KMS-11 (cell line): ENCODE measurements at regions not wholly inside any gene's neighbourhood (a gene's known extent, or its start where the extent isn't known, plus 50 kb on each side); places are given as distances from the start of the nearest gene placed in this dataset.

ENCODE experiments used
- H2AFZ ChIP-seq: fragments of 200-600 bp; sonication (generic); 2 replicates; pipeline ENCODE4 v1.6.1; 2016; ENCODE audit warnings: antibody characterized with exemption, mixed run types, low read depth
- H3K27ac ChIP-seq: fragments of 200-600 bp; sonication (generic); 2 replicates; pipeline ENCODE4 v1.6.1; 2016; ENCODE audit warnings: mild to moderate bottlenecking, mixed run types
- H3K27me3 ChIP-seq: fragments of 200-600 bp; sonication (generic); 2 replicates; pipeline ENCODE4 v1.6.1; 2017; ENCODE audit warnings: mild to moderate bottlenecking, low read depth, mixed run types, moderate library complexity; ENCODE audit not compliant: insufficient read depth
- H3K36me3 ChIP-seq: fragments of 200-600 bp; sonication (generic); 2 replicates; pipeline ENCODE4 v1.6.1; 2017; ENCODE audit warnings: mild to moderate bottlenecking, mixed run types; ENCODE audit not compliant: insufficient read depth
- H3K4me1 ChIP-seq: fragments of 200-600 bp; sonication (generic); 2 replicates; pipeline ENCODE4 v1.6.1; 2016; ENCODE audit warnings: mild to moderate bottlenecking, low read depth, mixed run types; ENCODE audit not compliant: poor library complexity, severe bottlenecking
- H3K4me2 ChIP-seq: fragments of 200-600 bp; sonication (generic); 2 replicates; pipeline ENCODE4 v1.7.0; 2016; ENCODE audit warnings: mild to moderate bottlenecking, mixed run types
- H3K4me3 ChIP-seq: fragments of 200-600 bp; sonication (generic); IDR thresholded peaks from 2 replicates; pipeline ENCODE4 v1.6.1; 2017; ENCODE audit warnings: low read depth, low read length, mixed read lengths; ENCODE audit not compliant: insufficient read depth
- H3K79me2 ChIP-seq: fragments of 200-600 bp; sonication (generic); 2 replicates; pipeline ENCODE4 v1.6.1; 2016; ENCODE audit warnings: low read depth, mixed run types; ENCODE audit not compliant: insufficient read depth
- H3K9ac ChIP-seq: fragments of 200-600 bp; sonication (generic); 2 replicates; pipeline ENCODE4 v1.6.1; 2016; ENCODE audit warnings: mild to moderate bottlenecking, mixed run types
- H4K20me1 ChIP-seq: fragments of 200-600 bp; sonication (generic); 2 replicates; pipeline ENCODE4 v1.6.1; 2016; ENCODE audit warnings: mild to moderate bottlenecking, mixed run types; ENCODE audit not compliant: insufficient read depth
- TF ChIP-seq, protein P1 (sequence below): fragments of 200-600 bp; sonication (generic); conservative IDR thresholded peaks from 2 replicates; pipeline ENCODE4 v1.6.1; 2017; ENCODE audit warnings: low read depth, mild to moderate bottlenecking, antibody characterized with exemption, low read length, moderate library complexity, mixed read lengths

DNA sequence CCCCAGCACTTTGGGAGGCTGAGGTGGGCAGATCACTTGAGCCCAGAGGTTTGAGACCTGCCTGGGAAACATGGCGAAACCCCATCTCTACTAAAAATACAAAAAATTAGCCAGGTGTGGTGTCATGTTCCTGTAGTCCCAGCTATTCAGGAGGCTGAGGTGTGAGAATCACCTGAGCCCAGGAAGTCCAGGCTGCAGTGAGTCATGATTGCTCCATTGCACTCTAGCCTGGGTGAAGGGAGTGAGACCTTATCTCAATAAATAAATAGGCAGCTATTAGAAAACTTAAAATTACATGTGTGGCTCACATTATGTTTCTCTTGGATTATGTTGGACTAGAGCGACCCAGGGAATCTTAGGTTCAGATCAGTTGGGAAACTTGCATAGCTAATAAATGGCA is 69.7 kb downstream of the RPLP1 start:
- H3K4me2 ChIP-seq: no peak overlapping the region
- H3K9ac ChIP-seq: no peak overlapping the region
- H3K36me3 ChIP-seq: no peaks in the 10 kb centered on the region
- TF ChIP-seq, protein P1, sequence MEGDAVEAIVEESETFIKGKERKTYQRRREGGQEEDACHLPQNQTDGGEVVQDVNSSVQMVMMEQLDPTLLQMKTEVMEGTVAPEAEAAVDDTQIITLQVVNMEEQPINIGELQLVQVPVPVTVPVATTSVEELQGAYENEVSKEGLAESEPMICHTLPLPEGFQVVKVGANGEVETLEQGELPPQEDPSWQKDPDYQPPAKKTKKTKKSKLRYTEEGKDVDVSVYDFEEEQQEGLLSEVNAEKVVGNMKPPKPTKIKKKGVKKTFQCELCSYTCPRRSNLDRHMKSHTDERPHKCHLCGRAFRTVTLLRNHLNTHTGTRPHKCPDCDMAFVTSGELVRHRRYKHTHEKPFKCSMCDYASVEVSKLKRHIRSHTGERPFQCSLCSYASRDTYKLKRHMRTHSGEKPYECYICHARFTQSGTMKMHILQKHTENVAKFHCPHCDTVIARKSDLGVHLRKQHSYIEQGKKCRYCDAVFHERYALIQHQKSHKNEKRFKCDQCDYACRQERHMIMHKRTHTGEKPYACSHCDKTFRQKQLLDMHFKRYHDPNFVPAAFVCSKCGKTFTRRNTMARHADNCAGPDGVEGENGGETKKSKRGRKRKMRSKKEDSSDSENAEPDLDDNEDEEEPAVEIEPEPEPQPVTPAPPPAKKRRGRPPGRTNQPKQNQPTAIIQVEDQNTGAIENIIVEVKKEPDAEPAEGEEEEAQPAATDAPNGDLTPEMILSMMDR: no peak
- H3K27ac ChIP-seq: no peak overlapping the region
- H2AFZ ChIP-seq: no peak overlapping the region
- no peaks in the 10 kb centered on the region for H3K27me3 ChIP-seq
- H3K4me1 ChIP-seq: no peaks in the 10 kb centered on the region
- no peaks in the 10 kb centered on the region for H3K79me2 ChIP-seq
- H4K20me1 ChIP-seq: no peaks in the 10 kb centered on the region
- no peak overlapping the region for H3K4me3 ChIP-seq

DNA sequence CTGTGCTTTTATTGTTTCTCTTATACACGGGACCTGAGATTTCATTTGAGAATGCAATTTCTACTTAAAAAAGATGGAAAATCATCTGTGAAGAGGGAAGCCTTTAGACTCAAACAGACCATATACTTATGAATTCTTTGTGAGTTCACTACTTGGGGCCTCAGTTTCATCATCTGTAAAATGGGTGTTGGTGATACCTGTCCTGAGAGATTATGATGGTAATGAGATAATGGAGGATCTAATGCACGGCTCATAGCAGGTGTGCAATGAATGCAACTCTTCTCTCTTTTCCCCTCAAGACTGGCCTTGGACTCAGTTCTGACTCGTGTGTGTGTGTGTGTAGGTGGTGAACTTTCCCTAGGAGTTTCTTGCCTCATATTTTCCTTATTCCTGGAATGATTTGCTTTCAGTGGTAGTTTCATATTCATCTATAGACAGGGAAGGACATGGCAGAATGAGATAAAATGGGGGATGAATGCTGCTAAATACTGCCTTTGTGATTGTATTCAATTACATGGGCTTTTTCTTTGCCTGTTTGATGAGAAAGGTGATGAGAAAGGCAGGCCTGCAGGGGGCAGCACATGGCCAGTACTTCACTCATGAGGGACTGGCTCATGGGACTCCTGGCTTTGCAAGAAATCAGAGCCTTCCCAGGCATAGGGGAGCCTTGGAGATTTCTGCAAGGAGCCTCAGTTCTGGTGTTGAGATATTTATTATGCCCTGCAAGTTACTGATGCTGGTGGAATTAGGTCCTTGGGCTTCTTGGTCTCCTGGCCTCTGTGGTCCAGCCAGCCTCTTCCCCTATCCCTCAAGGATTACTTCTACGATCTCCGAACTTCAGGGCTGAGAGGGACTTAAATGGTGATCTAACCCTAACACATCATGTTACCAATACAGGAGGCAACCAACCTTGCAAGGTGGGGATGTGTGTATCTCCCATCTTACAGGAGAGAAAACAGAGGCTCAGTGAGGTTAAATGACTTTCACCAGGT is 70.7 kb downstream of the RPLP1 start:
- H3K36me3 ChIP-seq: no peaks in the 10 kb centered on the region
- H3K4me1 ChIP-seq: no peaks in the 10 kb centered on the region
- TF ChIP-seq, protein P1: peak; percentile 82
- no peak overlapping the region for H3K27ac ChIP-seq
- H3K4me2 ChIP-seq: no peak overlapping the region
- no peak overlapping the region for H3K9ac ChIP-seq
- no peak overlapping the region for H2AFZ ChIP-seq
- no peaks in the 10 kb centered on the region for H4K20me1 ChIP-seq
- no peaks in the 10 kb centered on the region for H3K27me3 ChIP-seq
- no peaks in the 10 kb centered on the region for H3K79me2 ChIP-seq
- H3K4me3 ChIP-seq: no peak overlapping the region

DNA sequence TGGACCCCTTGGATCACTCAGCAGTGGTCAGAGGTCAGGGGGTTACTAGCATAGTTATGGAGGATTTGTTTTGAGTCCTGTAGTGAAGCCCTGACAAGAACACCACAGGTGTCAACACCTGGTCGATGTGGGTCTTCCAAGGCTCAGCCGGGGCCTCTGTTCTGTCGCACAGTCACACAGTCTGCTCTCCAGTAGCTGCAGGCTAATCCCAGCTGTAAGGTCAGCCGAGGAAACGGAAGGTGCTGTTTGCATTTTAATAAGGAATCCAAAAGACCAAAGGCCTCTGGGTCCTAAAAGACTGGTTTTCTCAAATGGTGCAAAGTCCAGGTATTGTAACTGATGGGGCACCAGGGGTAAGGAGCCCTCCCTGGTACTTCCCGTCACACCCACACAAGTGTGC is 71.7 kb downstream of the RPLP1 start:
- Histone ChIP-seq H3K79me2 (no peaks in the 10 kb centered on the region), H4K20me1 (no peaks in the 10 kb centered on the region), H3K4me2 (no peak overlapping the region), H3K27ac (no peak overlapping the region), H3K4me3 (no peak overlapping the region), H2AFZ (no peak overlapping the region), H3K4me1 (no peaks in the 10 kb centered on the region), H3K36me3 (no peaks in the 10 kb centered on the region), H3K27me3 (no peaks in the 10 kb centered on the region), H3K9ac (no peak overlapping the region)
- TF ChIP-seq, protein P1: no peak

DNA sequence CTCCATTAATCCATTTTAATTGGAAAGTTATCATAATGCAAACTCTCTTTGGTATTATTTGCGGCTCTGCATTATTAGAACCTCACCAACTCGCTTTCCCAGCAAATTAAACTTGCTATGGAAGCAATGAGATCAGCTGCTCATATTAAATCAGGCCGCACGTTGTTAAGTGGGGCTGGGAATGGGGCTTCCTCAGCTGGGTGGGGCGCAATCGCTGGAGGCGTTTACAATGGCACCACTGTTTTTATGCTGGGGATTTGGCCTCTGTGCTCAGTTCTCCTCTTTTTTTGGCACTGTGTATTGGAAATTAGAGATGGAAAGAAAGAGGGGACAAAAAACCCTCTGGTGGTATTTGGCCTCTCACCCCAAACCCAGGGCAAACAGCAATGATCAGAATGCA is 72.2 kb downstream of the RPLP1 start:
- H3K4me3 ChIP-seq: no peak overlapping the region
- TF ChIP-seq, protein P1: no peak
- no peak overlapping the region for H3K27ac ChIP-seq
- no peaks in the 10 kb centered on the region for H3K79me2 ChIP-seq
- H3K4me2 ChIP-seq: no peak overlapping the region
- H3K9ac ChIP-seq: no peak overlapping the region
- no peak overlapping the region for H2AFZ ChIP-seq
- H4K20me1 ChIP-seq: no peaks in the 10 kb centered on the region
- H3K27me3 ChIP-seq: no peaks in the 10 kb centered on the region
- H3K36me3 ChIP-seq: no peaks in the 10 kb centered on the region
- no peaks in the 10 kb centered on the region for H3K4me1 ChIP-seq
